ENCODE measurements at regions not wholly inside any gene's neighbourhood (a gene's known extent, or its start where the extent isn't known, plus 50 kb on each side); places are given as distances from the start of the nearest gene placed in this dataset.

GRCh38 chr7:42485301-42485766 is 248.3 kb upstream of the GLI3 start:
- no peaks in the 10 kb centered on the region for H3K27me3 ChIP-seq (ENCODE audit: insufficient read depth, low read length)
- H2BK5ac ChIP-seq (ENCODE audit: insufficient read length, low read length): no peak overlapping the region
- no peaks in the 10 kb centered on the region for H3K9me3 ChIP-seq (ENCODE audit: control insufficient read depth, low read depth, low read length)
- H3K9ac ChIP-seq (ENCODE audit: extremely low read depth, insufficient read length, low read length): no peak overlapping the region
- no peaks in the 10 kb centered on the region for H3K23me2 ChIP-seq (ENCODE audit: insufficient read length, low read depth, low read length, poor library complexity, severe bottlenecking)
- no peak overlapping the region for H3K27ac Mint-ChIP-seq
- H3K4me1 ChIP-seq (ENCODE audit: insufficient read depth, low read length): no peaks in the 10 kb centered on the region; the same call in 1 of the 2 replicates
- H3K14ac ChIP-seq (ENCODE audit: insufficient read depth, low read length): no peak overlapping the region
- H3K79me1 ChIP-seq (ENCODE audit: insufficient read depth, low read depth, low read length, poor library complexity, severe bottlenecking): no peaks in the 10 kb centered on the region
- no peaks in the 10 kb centered on the region for H3K9me3 Mint-ChIP-seq
- no peak overlapping the region for H3T11ph ChIP-seq (ENCODE audit: low read length)
- no peak overlapping the region for H2BK15ac ChIP-seq (ENCODE audit: low read depth, low read length)
- H3K27me3 Mint-ChIP-seq (ENCODE audit: low read depth): peaks cover 3% of the 10 kb centered on the region; the same call in 1 of the 2 replicates
- H4K8ac ChIP-seq (replicated peaks; ENCODE audit: insufficient read length, low read depth, low read length): no peak overlapping the region
- H2BK120ac ChIP-seq (ENCODE audit: low read depth, low read length, poor library complexity, severe bottlenecking): no peak overlapping the region
- H3K79me2 ChIP-seq (ENCODE audit: insufficient read depth, low read length): no peaks in the 10 kb centered on the region
- H3K4me3 Mint-ChIP-seq: no peak overlapping the region
- H3K4ac ChIP-seq (ENCODE audit: low read depth, low read length): no peak overlapping the region
- DNase-seq: no peak
- no peak overlapping the region for H3K23ac ChIP-seq (ENCODE audit: insufficient read length, low read depth, low read length)
- no peak overlapping the region for H2BK20ac ChIP-seq (ENCODE audit: low read depth, low read length, poor library complexity, severe bottlenecking)
- H4K91ac ChIP-seq (ENCODE audit: insufficient read length, low read depth, low read length): no peak overlapping the region
- H3K56ac ChIP-seq (ENCODE audit: insufficient read length, low read depth, low read length): no peak overlapping the region
- H3K4me1 Mint-ChIP-seq: peaks cover under 1 to 18% of the 10 kb centered on the region in 2 experiments; a peak in 2 of 4 replicates
- no peaks in the 10 kb centered on the region for H4K20me1 ChIP-seq (ENCODE audit: control insufficient read depth, insufficient read depth, insufficient read length)
- H3K18ac ChIP-seq (ENCODE audit: insufficient read length, low read depth, low read length): no peak overlapping the region
- no peak for TF ChIP-seq CTCF (conservative IDR thresholded peaks at IDR 0.05)
- H3K27ac ChIP-seq (ENCODE audit: insufficient read length, low read depth, low read length): no peak overlapping the region
- no peak overlapping the region for H3K4me2 ChIP-seq (ENCODE audit: insufficient read depth, insufficient read length, low read length)
- no peak overlapping the region for H2BK12ac ChIP-seq (ENCODE audit: insufficient read length, low read depth, low read length)
- no peak overlapping the region for H2AFZ ChIP-seq (ENCODE audit: low read length)
- H3K36me3 Mint-ChIP-seq (ENCODE audit: insufficient read depth in 1 of 3, low read depth in 3 of 3): no peaks in the 10 kb centered on the region; a peak in 2 of 7 replicates
- no peak overlapping the region for H2AK5ac ChIP-seq (ENCODE audit: insufficient read length, low read length)
- H4K5ac ChIP-seq (ENCODE audit: insufficient read length, low read depth, low read length): no peak overlapping the region
